HAP-1 (cell line): ENCODE measurements at regions not wholly inside any gene's neighbourhood (a gene's known extent, or its start where the extent isn't known, plus 50 kb on each side); places are given as distances from the start of the nearest gene placed in this dataset.
"Not testable (repeated sequence)": the region's sequence is repeated elsewhere in the genome, so short reads cannot be mapped to it uniquely, and the experiment has no call there.

Experiments
- DNase-seq, 2 experiments: peaks; one replicate each; pipeline ENCODE4 v3.0.0-alpha.2; 2016 to 2020; ENCODE audit warnings: low spot score in 2 of 2
- H3K27me3 ChIP-seq: fragments of 250-450 bp; sonication (Bioruptor Pico); 2 replicates; pipeline ENCODE4 v1.5.1; 2020; ENCODE audit warnings: low read depth, mild to moderate bottlenecking, moderate library complexity
- H3K36me3 ChIP-seq: fragments of 250-450 bp; sonication (Bioruptor Pico); replicated peaks from 2 replicates; pipeline ENCODE4 v1.5.1; 2020; ENCODE audit warnings: mild to moderate bottlenecking
- H3K4me1 ChIP-seq: fragments of 250-450 bp; sonication (Bioruptor Pico); 2 replicates; pipeline ENCODE4 v1.5.1; 2020; ENCODE audit warnings: mild to moderate bottlenecking
- H3K4me3 ChIP-seq: fragments of 250-450 bp; sonication (Bioruptor Pico); 2 replicates; pipeline ENCODE4 v1.5.1; 2020; ENCODE audit warnings: mild to moderate bottlenecking, moderate library complexity
- H3K9me3 ChIP-seq: fragments of 250-450 bp; sonication (Bioruptor Pico); 2 replicates; pipeline ENCODE4 v1.5.1; 2020; ENCODE audit warnings: mild to moderate bottlenecking, moderate library complexity
- in situ Hi-C: fragments of 300-500 bp; cut with MboI; formaldehyde crosslinking; loops from 3 replicates; pipeline ENCODE4 v1.14.3; 2020; ENCODE audit warnings: low sequenced_read_pairs, inconsistent platforms, mixed read lengths

- H3K9me3 ChIP-seq, H3K36me3 ChIP-seq, DNase-seq, H3K27me3 ChIP-seq, H3K4me3 ChIP-seq, H3K4me1 ChIP-seq: not testable (repeated sequence)
- in situ Hi-C loops = loop anchor here (25.0 kb wide), 1 partner anchor 682 kb away; no protein-coding TSS in a partner anchor
Observed at GRCh38 chr1:101505240-101505639, 268.4 kb downstream of the S1PR1 start.

GRCh38 chr1:101506541-101507164, 269.8 kb downstream of the S1PR1 start:
- in situ Hi-C loops = loop anchor here (25.0 kb wide), 1 partner anchor 681 kb away; no protein-coding TSS in a partner anchor
- H3K4me3 ChIP-seq = no peak overlapping the region
- no peaks in the 10 kb centered on the region for H3K9me3 ChIP-seq
- DNase-seq = peak; percentile 36 to 69
- no peaks in the 10 kb centered on the region for H3K27me3 ChIP-seq
- no peaks in the 10 kb centered on the region for H3K36me3 ChIP-seq
- no peaks in the 10 kb centered on the region for H3K4me1 ChIP-seq

GRCh38 chr1:101507547-101507971, 270.7 kb downstream of the S1PR1 start:
- in situ Hi-C loops = loop anchor here (25.0 kb wide), 1 partner anchor 680 kb away; no protein-coding TSS in a partner anchor

GRCh38 chr1:101508913-101509312, 272.1 kb downstream of the S1PR1 start:
- no peaks in the 10 kb centered on the region for H3K4me1 ChIP-seq
- no peaks in the 10 kb centered on the region for H3K27me3 ChIP-seq
- H3K4me3 ChIP-seq = no peak overlapping the region
- H3K9me3 ChIP-seq = no peaks in the 10 kb centered on the region
- no peak for DNase-seq
- H3K36me3 ChIP-seq = no peaks in the 10 kb centered on the region
- in situ Hi-C loops = loop anchor here (25.0 kb wide), 1 partner anchor 678 kb away; no protein-coding TSS in a partner anchor

More at GRCh38 chr1:101507547-101507971, 270.7 kb downstream of the S1PR1 start:
- H3K9me3 ChIP-seq = no peaks in the 10 kb centered on the region
- H3K27me3 ChIP-seq = no peaks in the 10 kb centered on the region
- H3K36me3 ChIP-seq = no peaks in the 10 kb centered on the region
- H3K4me3 ChIP-seq = no peak overlapping the region
- DNase-seq = no peak
- no peaks in the 10 kb centered on the region for H3K4me1 ChIP-seq

- Histone ChIP-seq H3K9me3 (no peaks in the 10 kb centered on the region), H3K4me1 (no peaks in the 10 kb centered on the region), H3K27me3 (no peaks in the 10 kb centered on the region), H3K4me3 (no peak overlapping the region), H3K36me3 (no peaks in the 10 kb centered on the region)
- in situ Hi-C loops = loop anchor here (25.0 kb wide), 1 partner anchor 678 kb away; no protein-coding TSS in a partner anchor
- DNase-seq = no peak
Observed at GRCh38 chr1:101509370-101509769, 272.6 kb downstream of the S1PR1 start.

GRCh38 chr1:101511202-101511891, 274.5 kb downstream of the S1PR1 start:
- Histone ChIP-seq H3K4me3 (no peak overlapping the region), H3K4me1 (no peaks in the 10 kb centered on the region), H3K36me3 (no peaks in the 10 kb centered on the region), H3K27me3 (no peaks in the 10 kb centered on the region), H3K9me3 (no peaks in the 10 kb centered on the region)
- in situ Hi-C loops = loop anchor here (25.0 kb wide), 1 partner anchor 676 kb away; no protein-coding TSS in a partner anchor
- DNase-seq = no peak

- Histone ChIP-seq H3K36me3 (no peaks in the 10 kb centered on the region), H3K27me3 (no peaks in the 10 kb centered on the region), H3K4me1 (no peaks in the 10 kb centered on the region), H3K4me3 (no peak overlapping the region), H3K9me3 (no peaks in the 10 kb centered on the region)
- peak; percentile 60 to 62 for DNase-seq
- in situ Hi-C loops = loop anchor here (25.0 kb wide), 1 partner anchor 667 kb away; no protein-coding TSS in a partner anchor
Observed at GRCh38 chr1:101520302-101520701, 283.5 kb downstream of the S1PR1 start.

GRCh38 chr1:101522486-101522885, 285.7 kb downstream of the S1PR1 start:
- Histone ChIP-seq H3K4me3 (no peak overlapping the region), H3K4me1 (no peaks in the 10 kb centered on the region), H3K9me3 (no peaks in the 10 kb centered on the region), H3K36me3 (no peaks in the 10 kb centered on the region), H3K27me3 (no peaks in the 10 kb centered on the region)
- in situ Hi-C loops = loop anchor here (25.0 kb wide), 1 partner anchor 665 kb away; no protein-coding TSS in a partner anchor
- DNase-seq = no peak

- Histone ChIP-seq H3K9me3 (no peaks in the 10 kb centered on the region), H3K4me1 (no peaks in the 10 kb centered on the region), H3K4me3 (no peak overlapping the region), H3K27me3 (no peaks in the 10 kb centered on the region), H3K36me3 (no peaks in the 10 kb centered on the region)
- DNase-seq = no peak
- in situ Hi-C loops = no loop called here
Observed at GRCh38 chr1:101526813-101527212, 290.0 kb downstream of the S1PR1 start.

GRCh38 chr1:101532377-101532776, 295.6 kb downstream of the S1PR1 start:
- H3K9me3 ChIP-seq = no peaks in the 10 kb centered on the region
- no peaks in the 10 kb centered on the region for H3K4me1 ChIP-seq
- H3K36me3 ChIP-seq = no peaks in the 10 kb centered on the region
- peaks cover 3% of the 10 kb centered on the region; the same call in 1 of the 2 replicates for H3K27me3 ChIP-seq
- no peak overlapping the region for H3K4me3 ChIP-seq
- in situ Hi-C loops = no loop called here
- DNase-seq = no peak

- H3K9me3 ChIP-seq = no peaks in the 10 kb centered on the region
- H3K36me3 ChIP-seq = no peaks in the 10 kb centered on the region
- no peaks in the 10 kb centered on the region for H3K27me3 ChIP-seq
- no peak for DNase-seq
- in situ Hi-C loops = no loop called here
- no peaks in the 10 kb centered on the region for H3K4me1 ChIP-seq
- H3K4me3 ChIP-seq = no peak overlapping the region
Observed at GRCh38 chr1:101540161-101540560, 303.3 kb downstream of the S1PR1 start.

- in situ Hi-C loops = no loop called here
- no peaks in the 10 kb centered on the region for H3K36me3 ChIP-seq
- no peaks in the 10 kb centered on the region for H3K9me3 ChIP-seq
- H3K4me3 ChIP-seq = no peak overlapping the region
- H3K27me3 ChIP-seq = no peaks in the 10 kb centered on the region
- DNase-seq = no peak
- peaks cover 2% of the 10 kb centered on the region; the same call in 1 of the 2 replicates for H3K4me1 ChIP-seq
Observed at GRCh38 chr1:101546885-101547284, 310.1 kb downstream of the S1PR1 start.

GRCh38 chr1:101547357-101547756, 310.5 kb downstream of the S1PR1 start:
- in situ Hi-C loops = no loop called here
- Histone ChIP-seq H3K4me3 (no peak overlapping the region), H3K9me3 (no peaks in the 10 kb centered on the region), H3K27me3 (no peaks in the 10 kb centered on the region), H3K4me1 (peaks cover 2% of the 10 kb centered on the region; the same call in 1 of the 2 replicates), H3K36me3 (no peaks in the 10 kb centered on the region)
- no peak for DNase-seq

GRCh38 chr1:101548376-101548775, 311.6 kb downstream of the S1PR1 start:
- no peaks in the 10 kb centered on the region for H3K27me3 ChIP-seq
- no peaks in the 10 kb centered on the region for H3K36me3 ChIP-seq
- DNase-seq = no peak
- peaks cover 2% of the 10 kb centered on the region; the same call in 1 of the 2 replicates for H3K4me1 ChIP-seq
- no peaks in the 10 kb centered on the region for H3K9me3 ChIP-seq
- in situ Hi-C loops = no loop called here
- no peak overlapping the region for H3K4me3 ChIP-seq
